Right lobe of liver (tissue), 6 donors: ENCODE measurements at regions not wholly inside any gene's neighbourhood (a gene's known extent, or its start where the extent isn't known, plus 50 kb on each side); places are given as distances from the start of the nearest gene placed in this dataset.

Experiments used
- ATAC-seq, 4 donors: fragments of 200-7000 bp; cut with Tn5 transposase; one replicate each; pipeline ENCODE4 v1.9.1; 2020; ENCODE audit warnings: mild to moderate bottlenecking in 4 of 4, moderate library complexity in 4 of 4
- DNase-seq, 3 donors: peaks; one replicate each; pipeline ENCODE4 v3.0.0-alpha.2; 2020
- H3K27ac ChIP-seq, 3 donors: fragments of 200-600 bp; one replicate each; pipeline ENCODE4 v1.8.0; 2022
- H3K27me3 ChIP-seq, 2 donors: fragments of 200-600 bp; one replicate each; pipeline ENCODE4 v1.8.0; 2022
- H3K36me3 ChIP-seq, 4 donors: fragments of 200-600 bp; sonication (generic) in 1 of 4; one replicate each; pipeline versions ENCODE4 v1.5.1 to v1.8.0; 2017 to 2022; ENCODE audit warnings: control low read depth in 1 of 4
- H3K4me1 ChIP-seq, 4 donors: fragments of 200-600 bp; sonication (generic) in 1 of 4; one replicate each; pipeline versions ENCODE4 v1.5.1 to v1.8.0; 2017 to 2022; ENCODE audit warnings: control low read depth in 1 of 4
- H3K4me3 ChIP-seq, 3 donors: fragments of 200-600 bp; one replicate each; pipeline ENCODE4 v1.8.0; 2022
- H3K9me3 ChIP-seq, 4 donors: fragments of 200-600 bp; sonication (generic) in 1 of 4; one replicate each; pipeline versions ENCODE4 v1.5.1 to v1.8.0; 2017 to 2022; ENCODE audit warnings: control low read depth in 1 of 4
- POLR2A ChIP-seq: fragments of 450-650 bp; IDR thresholded peaks from one replicate; pipeline ENCODE4 v1.6.1; 2017; ENCODE audit warnings: antibody characterized with exemption, mild to moderate bottlenecking
- WGBS: methylation state at CpG from one replicate; pipeline ENCODE4 v1.1.6; 2018; ENCODE audit warnings: low coverage, low lambda C conversion rate; ENCODE audit not compliant: insufficient coverage; ENCODE audit errors: missing lambda C conversion rate; 5-methylcytosine and 5-hydroxymethylcytosine counted together
- intact Hi-C, 2 donors: fragments of 100-400 bp; cut with DNase I; formaldehyde crosslinking; loops; one replicate each; pipeline versions ENCODE4 v1.11.2 to v1.14.1; 2022
- TF ChIP-seq, protein P1 (sequence below), 4 donors: fragments of 200-600 bp in 3 of 4; fragments of 450-650 bp in 1 of 4; IDR thresholded peaks; one replicate each; pipeline versions ENCODE4 v1.5.1 to v1.8.0; 2016 to 2022; ENCODE audit warnings: antibody characterized with exemption in 4 of 4, mild to moderate bottlenecking in 2 of 4
- donor health status: DM: no; HTN: yes; CAD: no.
- donor health status: DM: no; HTN: no; CAD: no.
- donor health status: DM: no; HTN: no; CAD: no.
- donor health status: DM: no; HTN: yes; CAD: no.
- donor health status: DM: no; HTN: yes; CAD: no.

GRCh38 chr13:59133903-59134302 is 1029.8 kb downstream of the DIAPH3 start:
- intact Hi-C loops: no loop called here
- Histone ChIP-seq H3K27me3 (no peaks in the 10 kb centered on the region), H3K4me1 (no peaks in the 10 kb centered on the region), H3K36me3 (no peaks in the 10 kb centered on the region), H3K9me3 (no peaks in the 10 kb centered on the region), H3K4me3 (no peak overlapping the region), H3K27ac (no peak overlapping the region)
- 48% methylated on average over 3 of the region's 3 CpGs for WGBS
- TF ChIP-seq POLR2A: no peak
- ATAC-seq (no peak), DNase-seq (no peak)

DNA sequence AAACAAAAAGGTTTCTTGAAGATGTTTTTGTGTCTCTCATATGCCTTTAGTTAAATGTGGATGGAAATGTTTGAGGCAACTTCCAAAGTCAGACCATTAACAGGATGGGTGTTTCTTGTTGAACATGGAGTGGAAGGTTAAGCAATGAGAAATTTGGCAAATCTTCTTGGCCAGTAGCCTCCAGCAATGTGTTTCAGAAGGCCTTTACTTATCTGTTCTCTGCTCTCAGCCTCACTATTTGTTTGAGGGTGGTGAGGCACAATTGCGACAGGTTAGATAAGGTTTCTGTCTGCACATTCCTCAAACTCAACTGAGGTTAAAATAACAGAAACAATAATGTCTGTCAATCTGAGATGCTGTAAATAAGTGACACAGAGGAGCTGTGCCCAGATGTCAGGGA is 1019.0 kb downstream of the DIAPH3 start:
- 29% methylated on average over 1 of the region's 1 CpG for WGBS
- no peaks in the 10 kb centered on the region for H3K27me3 ChIP-seq
- no peak overlapping the region for H3K27ac ChIP-seq
- H3K9me3 ChIP-seq: no peaks in the 10 kb centered on the region
- DNase-seq (no peak), ATAC-seq (no peak)
- H3K4me3 ChIP-seq: no peak overlapping the region
- no peaks in the 10 kb centered on the region for H3K36me3 ChIP-seq
- intact Hi-C loops: no loop called here
- no peaks in the 10 kb centered on the region for H3K4me1 ChIP-seq
- TF ChIP-seq, protein P1, sequence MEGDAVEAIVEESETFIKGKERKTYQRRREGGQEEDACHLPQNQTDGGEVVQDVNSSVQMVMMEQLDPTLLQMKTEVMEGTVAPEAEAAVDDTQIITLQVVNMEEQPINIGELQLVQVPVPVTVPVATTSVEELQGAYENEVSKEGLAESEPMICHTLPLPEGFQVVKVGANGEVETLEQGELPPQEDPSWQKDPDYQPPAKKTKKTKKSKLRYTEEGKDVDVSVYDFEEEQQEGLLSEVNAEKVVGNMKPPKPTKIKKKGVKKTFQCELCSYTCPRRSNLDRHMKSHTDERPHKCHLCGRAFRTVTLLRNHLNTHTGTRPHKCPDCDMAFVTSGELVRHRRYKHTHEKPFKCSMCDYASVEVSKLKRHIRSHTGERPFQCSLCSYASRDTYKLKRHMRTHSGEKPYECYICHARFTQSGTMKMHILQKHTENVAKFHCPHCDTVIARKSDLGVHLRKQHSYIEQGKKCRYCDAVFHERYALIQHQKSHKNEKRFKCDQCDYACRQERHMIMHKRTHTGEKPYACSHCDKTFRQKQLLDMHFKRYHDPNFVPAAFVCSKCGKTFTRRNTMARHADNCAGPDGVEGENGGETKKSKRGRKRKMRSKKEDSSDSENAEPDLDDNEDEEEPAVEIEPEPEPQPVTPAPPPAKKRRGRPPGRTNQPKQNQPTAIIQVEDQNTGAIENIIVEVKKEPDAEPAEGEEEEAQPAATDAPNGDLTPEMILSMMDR (IDR thresholded peaks at IDR 0.05): no peak
- no peak for TF ChIP-seq POLR2A

- TF ChIP-seq, protein P1 (IDR thresholded peaks at IDR 0.05): no peak
- TF ChIP-seq POLR2A: no peak
- intact Hi-C loops: no loop called here
- no peaks in the 10 kb centered on the region for H3K27me3 ChIP-seq
- no peaks in the 10 kb centered on the region for H3K36me3 ChIP-seq
- no peak overlapping the region for H3K27ac ChIP-seq
- H3K4me3 ChIP-seq: no peak overlapping the region
- H3K9me3 ChIP-seq: no peaks in the 10 kb centered on the region
- WGBS: 23% methylated on average over 4 of the region's 4 CpGs
- no peaks in the 10 kb centered on the region for H3K4me1 ChIP-seq
- DNase-seq (no peak), ATAC-seq (no peak)
Observed at GRCh38 chr13:59145381-59145780, 1018.3 kb downstream of the DIAPH3 start.

GRCh38 chr13:59157181-59157580 is 1006.5 kb downstream of the DIAPH3 start:
- Histone ChIP-seq H3K4me1 (no peaks in the 10 kb centered on the region), H3K36me3 (no peaks in the 10 kb centered on the region), H3K27me3 (no peaks in the 10 kb centered on the region), H3K4me3 (no peak overlapping the region), H3K9me3 (no peaks in the 10 kb centered on the region), H3K27ac (no peak overlapping the region)
- WGBS: 45% methylated on average over 3 of the region's 3 CpGs
- TF ChIP-seq, protein P1 (IDR thresholded peaks at IDR 0.05): no peak
- no peak for TF ChIP-seq POLR2A
- DNase-seq (no peak), ATAC-seq (no peak)
- intact Hi-C loops: no loop called here

GRCh38 chr13:59166174-59166573 is 997.6 kb downstream of the DIAPH3 start:
- DNase-seq (no peak), ATAC-seq (no peak)
- intact Hi-C loops: no loop called here
- Histone ChIP-seq H3K27ac (no peak overlapping the region), H3K27me3 (no peaks in the 10 kb centered on the region), H3K4me1 (no peaks in the 10 kb centered on the region), H3K36me3 (no peaks in the 10 kb centered on the region), H3K9me3 (no peaks in the 10 kb centered on the region), H3K4me3 (no peak overlapping the region)
- TF ChIP-seq, protein P1 (IDR thresholded peaks at IDR 0.05): no peak
- no peak for TF ChIP-seq POLR2A
